NCI-H226 (cell line): ENCODE measurements at regions not wholly inside any gene's neighbourhood (a gene's known extent, or its start where the extent isn't known, plus 50 kb on each side); places are given as distances from the start of the nearest gene placed in this dataset.
"Not testable (repeated sequence)": the region's sequence is repeated elsewhere in the genome, so short reads cannot be mapped to it uniquely, and the experiment has no call there.

ENCODE experiments used
- DNase-seq: peaks from one replicate; pipeline ENCODE4 v3.0.0-alpha.2; 2015

DNA sequence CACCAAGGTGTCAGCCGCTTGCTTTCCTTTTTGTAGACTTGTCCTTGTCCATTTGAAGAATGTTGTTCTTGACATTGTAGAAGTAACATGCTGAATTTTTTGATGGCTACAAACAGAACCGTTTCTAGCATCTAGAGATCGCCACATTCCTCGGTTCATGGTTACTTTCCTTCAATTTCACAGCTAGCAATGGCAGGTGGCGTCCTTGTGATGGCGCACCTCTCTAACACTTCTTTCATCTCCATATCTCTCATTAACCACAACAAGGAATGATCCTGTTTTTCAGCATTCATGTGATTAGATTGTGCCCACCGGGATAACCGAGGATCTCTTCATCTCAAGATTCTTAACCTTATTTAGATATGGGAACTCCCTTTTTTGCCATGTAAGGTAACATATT, 2129.8 kb downstream of the NCAM2 start:
- no peak for DNase-seq

DNA sequence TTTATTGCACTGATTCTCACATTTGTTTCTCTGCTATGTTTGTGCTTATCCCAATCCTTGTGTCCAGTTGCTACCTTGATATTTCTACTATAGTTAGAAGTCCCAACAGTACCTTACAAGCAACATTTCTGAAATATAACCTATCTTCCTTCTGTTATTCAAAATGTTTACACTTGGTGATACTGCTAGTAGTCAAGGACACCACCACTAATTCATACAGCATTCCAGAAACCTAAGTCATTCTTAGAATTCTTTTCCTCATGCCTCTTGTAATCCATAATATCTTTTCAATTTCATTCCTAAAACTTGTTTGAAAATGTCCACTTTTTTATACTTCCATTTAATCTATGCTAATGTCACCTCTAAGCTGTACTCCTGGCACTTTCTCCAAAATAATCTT, 2132.1 kb downstream of the NCAM2 start:
- peak; percentile 27 for DNase-seq

DNA sequence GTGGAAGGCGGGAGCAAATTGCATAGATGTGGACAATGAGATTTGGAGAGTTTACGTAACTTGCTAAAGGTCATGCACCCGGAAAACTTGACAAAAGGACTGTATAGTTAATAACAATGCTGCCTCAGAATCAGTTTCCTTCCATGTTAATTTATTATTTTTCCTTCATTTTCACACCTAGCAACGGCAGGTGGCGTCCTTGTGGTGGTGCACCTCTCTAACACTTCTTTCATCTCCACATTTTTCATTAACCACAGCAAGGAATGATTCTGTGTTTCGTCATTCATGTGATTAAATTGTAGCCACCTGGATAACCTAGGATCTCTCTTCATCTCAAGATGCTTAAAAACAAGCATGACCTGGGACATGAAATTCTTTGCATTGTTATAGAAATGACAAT, 2133.0 kb downstream of the NCAM2 start:
- peak; percentile 21 for DNase-seq

DNA sequence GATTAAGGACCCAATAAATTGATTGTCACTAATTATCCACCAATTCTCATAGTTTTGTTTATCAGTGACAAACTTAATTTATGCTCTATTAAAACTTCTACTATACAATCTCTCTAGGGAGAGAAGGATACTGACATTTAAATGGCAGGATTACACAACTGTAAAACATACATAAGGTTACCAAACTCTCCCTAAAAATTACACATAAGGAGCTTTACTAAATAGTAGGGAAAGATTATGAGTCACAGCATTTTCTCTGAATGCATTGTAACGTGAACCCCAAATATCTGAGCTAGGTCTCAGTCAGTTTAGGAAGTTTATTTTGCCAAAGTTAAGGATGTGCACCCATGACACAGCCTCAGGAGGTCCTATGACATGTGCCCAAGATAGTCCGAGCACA, 2140.6 kb downstream of the NCAM2 start:
- no peak for DNase-seq

DNA sequence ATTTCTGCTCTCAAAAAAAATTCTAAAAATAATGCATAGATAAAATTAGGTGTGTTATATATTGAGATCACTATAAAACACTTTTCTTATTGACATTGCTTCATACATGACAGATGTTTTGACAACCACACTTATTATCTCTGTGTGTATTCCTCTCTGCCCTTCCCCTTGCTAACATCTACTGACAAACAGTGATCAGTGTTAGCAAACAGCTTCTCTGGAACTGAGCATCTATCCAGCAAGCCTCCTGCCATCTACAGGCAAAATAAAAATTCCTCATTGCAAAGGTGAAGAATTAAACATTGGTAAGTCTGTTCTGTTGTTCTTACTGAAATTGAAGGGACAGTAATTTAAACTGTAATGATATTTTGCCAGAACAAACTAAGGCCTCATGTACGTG, 2153.9 kb downstream of the NCAM2 start:
- DNase-seq, result no peak

DNA sequence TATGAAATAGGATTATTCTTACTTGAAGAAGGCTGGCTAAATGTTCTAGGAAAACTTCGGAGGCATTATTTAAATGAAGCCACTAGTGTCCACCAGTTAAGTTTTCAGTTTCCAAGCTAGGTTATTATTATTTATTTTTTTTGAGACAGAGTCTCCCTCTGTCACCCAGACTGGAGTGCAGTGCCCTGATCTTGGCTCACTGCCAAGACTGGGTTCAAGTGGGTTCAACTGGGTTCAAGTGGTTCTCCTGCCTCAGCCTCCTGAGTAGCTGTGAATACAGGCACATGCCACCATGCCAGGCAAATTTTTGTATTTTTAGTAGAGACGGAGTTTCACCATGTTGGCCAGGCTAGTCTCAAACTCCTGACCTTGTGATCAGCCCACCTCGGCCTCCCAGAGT, 2155.6 kb downstream of the NCAM2 start:
- DNase-seq, result not testable (repeated sequence)

DNA sequence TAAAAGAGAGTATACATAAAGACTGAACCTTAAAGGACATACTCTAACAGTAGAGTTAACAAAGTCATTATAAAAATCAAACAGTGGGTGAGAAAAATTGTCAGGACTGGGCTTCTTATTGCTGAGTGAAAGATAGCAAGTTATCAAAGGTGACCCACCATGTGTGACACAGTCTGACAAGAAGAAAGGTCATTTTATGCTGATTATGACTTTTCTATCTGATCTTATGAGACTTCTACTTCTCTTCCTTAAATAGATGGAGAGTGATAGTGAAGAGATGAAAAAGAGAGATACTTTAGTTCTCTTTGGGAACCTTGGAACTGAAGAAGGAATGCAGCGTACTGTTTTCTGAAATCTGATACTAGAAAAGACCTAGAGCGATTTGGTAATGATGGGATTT, 2157.1 kb downstream of the NCAM2 start:
- DNase-seq, result no peak

DNA sequence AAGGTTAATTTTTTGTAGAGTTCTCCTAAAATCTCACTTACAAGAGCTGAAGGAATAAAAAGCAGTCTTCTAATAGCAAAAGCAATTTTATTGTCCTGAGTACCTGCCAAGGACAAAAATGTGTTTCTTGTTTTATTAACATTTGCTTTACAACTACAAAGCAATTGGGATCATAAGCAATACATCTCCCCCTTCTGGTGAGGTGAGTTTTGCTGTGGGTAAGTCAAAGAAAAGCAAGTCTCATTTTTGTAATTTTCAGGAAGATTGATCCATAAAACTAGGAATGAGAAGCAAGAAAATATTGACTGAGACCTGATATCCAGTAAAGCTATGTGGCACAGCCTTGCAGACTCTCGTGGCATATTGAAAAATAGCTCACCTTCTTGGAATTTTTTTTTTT, 2162.7 kb downstream of the NCAM2 start:
- no peak for DNase-seq

DNA sequence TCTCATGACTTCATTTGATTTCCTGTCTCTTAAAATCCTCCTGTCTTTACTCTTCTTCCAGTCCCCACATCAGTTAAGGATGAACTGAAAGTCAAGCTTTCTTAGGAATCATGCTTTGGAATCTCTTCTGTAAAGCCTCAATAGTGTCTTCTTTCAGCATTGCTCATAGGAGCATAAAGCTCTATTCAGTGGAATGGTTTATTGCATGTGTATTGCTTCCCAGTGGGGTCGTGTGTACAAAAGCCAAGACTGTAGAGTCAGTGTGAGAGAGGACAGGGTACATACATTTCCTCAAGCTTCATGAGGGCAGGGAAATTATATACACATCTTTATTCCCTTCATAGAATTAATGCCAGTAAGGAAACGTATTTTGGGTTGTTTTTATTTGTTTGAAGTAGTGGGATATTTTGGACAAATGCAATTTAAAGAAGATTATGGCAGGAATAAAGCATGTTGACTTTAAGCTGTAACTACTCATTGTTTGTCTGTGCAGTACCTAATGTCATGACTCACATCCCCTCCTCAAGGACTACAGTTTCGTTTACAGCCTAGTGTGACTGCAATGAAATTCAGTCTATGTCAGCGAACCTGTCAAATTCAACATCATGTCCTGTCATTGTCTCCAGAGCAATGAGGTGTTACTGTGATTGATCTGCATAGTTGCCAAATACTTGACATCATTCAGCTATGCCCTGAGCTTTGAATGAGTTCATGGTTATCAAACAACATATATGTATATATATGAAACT, 2164.2 kb downstream of the NCAM2 start:
- peak; percentile 27 for DNase-seq
